Kidney tubule cell (primary cell): ENCODE measurements at regions not wholly inside any gene's neighbourhood (a gene's known extent, or its start where the extent isn't known, plus 50 kb on each side); places are given as distances from the start of the nearest gene placed in this dataset.

Experiments
- DNase-seq: peaks from one replicate; pipeline ENCODE4 v3.0.0-alpha.2; 2018; ENCODE audit warnings: low spot score

GRCh38 chr2:46831051-46831868, 84.3 kb downstream of the MCFD2 start:
- no peak for DNase-seq

GRCh38 chr2:46829231-46829995, 86.2 kb downstream of the MCFD2 start:
- DNase-seq: peak; percentile 40

GRCh38 chr2:46828491-46829230, 86.9 kb downstream of the MCFD2 start:
- no peak for DNase-seq

DNA sequence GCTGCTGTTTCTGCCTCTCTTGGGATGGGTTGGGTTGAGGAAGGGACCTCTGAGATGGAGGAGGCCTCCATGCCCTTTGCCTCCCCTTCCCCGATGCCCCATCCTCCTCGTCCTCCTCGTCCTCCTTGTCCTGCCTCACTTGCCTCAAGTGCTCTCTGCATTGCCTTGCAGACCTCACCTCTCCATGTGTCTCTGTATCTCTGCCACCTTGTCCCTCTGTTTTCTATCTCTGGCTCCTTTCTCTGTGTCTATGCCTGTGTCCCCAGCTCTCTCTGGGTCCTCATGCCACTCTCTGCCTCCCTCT, 87.5 kb downstream of the MCFD2 start:
- no peak for DNase-seq

- DNase-seq: peak; percentile 39
Measured at GRCh38 chr2:46827274-46828134, 88.1 kb downstream of the MCFD2 start.

GRCh38 chr2:46826569-46827245, 88.9 kb downstream of the MCFD2 start:
- no peak for DNase-seq

- DNase-seq: peak; percentile 23
Measured at GRCh38 chr2:46825939-46826568, 89.6 kb downstream of the MCFD2 start.

DNA sequence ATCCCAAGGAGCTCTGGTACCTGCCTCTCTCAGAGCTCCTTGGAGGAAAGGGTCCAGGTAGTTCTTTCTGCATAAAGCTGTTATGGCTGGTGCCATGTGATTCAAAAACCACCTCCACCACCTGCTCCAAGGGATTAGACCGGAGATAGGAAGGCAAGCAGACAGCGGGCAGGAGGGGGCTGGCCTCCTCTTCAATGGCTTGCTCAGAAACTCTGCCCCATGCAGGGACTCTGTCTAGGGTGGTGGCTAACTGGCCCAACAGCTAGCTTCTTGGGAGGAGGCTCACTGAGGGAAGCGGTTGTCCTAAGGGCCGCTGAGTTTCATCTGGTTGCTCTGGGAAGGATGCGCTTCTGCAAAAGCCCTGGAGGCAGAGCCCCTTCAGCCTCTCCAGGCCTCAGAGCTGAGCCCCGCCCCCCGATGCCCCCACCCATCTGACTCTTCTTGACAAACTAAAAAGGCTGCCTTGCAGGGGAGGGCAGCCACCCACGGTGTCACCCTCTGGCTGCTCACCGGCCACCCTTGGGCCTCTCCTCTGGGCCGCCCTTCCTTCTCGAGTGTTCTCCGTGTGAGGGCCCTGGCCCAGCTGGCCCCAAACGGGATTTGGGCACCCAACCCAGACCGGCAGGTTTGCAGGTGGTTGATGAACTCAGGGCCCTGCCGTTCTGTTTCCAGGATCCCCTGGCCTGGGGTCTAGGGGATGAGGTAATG, 90.2 kb downstream of the MCFD2 start:
- no peak for DNase-seq

DNA sequence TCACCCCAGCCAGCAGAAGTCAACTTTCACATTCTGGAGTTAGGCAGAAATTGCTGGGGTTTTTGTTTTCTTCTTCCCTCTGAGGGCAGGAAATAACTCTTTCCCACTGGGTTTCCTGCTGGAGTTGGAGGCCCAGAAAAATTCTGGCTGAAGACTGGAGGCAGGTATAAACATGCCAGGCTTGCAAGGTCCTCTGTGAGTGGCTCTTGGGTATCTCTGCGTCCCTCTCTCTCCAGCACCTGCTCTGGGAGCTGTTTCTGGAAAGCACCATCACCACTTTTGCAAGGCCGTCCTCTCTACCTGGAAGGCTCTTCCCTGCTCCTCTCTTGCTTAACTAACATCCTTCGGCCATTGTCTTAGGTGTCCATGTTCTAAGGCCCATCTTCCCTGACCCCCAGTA, 91.0 kb downstream of the MCFD2 start:
- DNase-seq: no peak

DNA sequence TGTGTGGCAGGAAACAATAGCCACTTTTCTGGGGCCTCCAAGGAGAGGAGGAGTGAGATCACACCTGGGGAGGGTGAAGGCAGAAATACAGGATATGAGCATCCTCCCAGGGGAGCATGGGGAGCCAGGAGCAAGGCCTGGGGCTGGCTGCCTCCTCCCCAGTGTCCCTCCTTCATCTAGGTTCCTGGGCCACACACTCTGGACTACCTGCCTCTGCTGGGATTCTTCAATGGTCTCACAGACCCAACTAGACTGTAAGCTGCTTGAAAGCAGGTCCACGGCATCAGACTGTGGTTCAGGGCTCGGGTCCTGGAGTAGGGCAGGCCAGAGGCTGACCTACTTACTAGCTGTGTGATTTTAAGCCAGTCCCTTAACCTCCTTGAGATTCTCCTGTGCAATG, 94.0 kb downstream of the MCFD2 start:
- no peak for DNase-seq

DNA sequence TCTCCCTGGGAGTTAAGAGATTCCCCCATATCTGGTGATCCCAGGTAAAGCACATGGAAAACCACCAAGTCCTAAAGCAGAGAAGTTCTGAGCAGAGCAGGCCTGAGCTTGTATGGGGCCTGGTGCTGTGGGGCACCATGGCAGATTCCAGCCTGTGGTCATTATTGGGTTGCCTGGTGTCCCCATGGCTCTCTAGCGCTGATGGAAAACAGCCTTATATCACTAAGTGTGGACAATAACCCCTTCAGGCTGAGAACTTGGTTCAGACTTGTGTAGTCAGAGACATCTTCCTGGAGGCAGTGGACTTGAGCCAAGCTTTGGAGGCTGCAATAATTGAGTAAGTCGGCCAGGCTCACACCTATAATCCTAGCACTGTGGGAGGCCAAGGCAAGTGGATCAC, 96.8 kb downstream of the MCFD2 start:
- DNase-seq: no peak

DNA sequence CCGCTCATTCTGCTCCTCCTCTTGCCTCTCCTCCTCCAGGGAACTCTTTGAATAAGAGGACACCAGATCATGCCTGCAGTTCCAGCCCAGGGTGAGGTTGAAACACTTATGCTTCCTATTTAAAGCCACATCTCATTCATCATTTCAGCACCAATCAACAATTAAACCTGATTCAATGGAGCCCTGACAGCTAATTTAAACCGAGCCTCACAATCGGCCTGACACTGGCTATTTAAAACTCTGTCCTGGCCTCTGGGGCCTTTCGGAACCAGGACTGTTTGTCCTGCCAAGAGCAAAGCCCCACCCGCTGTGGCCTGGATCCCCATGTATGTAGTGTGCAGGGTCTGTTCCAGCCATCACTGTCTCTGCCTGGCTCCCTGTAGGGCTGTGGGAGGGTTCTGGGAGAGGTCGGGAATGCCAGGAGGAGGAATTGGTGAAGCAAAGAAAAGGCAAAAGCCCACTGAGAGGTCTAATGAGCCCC, 97.4 kb downstream of the MCFD2 start:
- no peak for DNase-seq

- DNase-seq: no peak
Measured at GRCh38 chr2:46816846-46817726, 98.5 kb downstream of the MCFD2 start.

GRCh38 chr2:46816151-46816845, 99.3 kb downstream of the MCFD2 start:
- no peak for DNase-seq

DNA sequence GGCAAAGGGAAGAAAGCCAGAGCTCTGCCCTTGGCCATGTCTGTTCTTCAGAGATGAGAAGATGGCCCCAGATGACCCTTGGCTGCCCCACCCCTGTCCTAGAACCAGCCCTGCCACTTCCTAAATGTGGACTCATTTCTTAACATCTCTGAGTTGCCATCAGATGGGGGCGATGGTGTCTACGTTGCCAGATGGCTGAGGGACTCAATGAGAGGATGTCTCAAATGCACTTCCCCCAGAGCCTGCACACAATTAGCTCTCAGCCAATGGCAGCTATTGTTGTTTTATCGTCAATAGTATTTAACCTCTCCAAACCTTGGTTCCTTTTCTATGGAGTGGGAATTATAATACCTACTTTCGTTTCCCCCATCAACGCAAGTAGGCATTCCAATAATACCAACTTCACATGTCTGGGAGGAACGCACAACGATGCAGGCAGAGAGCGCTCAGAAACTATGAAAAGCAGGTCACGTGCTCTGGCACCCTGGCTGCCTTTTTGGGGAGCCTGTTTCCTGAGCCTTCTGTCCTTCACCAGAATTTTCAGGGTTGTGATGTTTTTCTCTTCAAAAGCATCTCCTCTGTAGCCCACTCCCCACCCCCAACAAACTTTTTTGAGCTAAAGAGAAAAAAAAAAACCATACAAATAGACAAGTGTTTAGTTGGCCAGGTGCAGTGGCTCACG, 100.3 kb downstream of the MCFD2 start:
- DNase-seq: no peak

DNA sequence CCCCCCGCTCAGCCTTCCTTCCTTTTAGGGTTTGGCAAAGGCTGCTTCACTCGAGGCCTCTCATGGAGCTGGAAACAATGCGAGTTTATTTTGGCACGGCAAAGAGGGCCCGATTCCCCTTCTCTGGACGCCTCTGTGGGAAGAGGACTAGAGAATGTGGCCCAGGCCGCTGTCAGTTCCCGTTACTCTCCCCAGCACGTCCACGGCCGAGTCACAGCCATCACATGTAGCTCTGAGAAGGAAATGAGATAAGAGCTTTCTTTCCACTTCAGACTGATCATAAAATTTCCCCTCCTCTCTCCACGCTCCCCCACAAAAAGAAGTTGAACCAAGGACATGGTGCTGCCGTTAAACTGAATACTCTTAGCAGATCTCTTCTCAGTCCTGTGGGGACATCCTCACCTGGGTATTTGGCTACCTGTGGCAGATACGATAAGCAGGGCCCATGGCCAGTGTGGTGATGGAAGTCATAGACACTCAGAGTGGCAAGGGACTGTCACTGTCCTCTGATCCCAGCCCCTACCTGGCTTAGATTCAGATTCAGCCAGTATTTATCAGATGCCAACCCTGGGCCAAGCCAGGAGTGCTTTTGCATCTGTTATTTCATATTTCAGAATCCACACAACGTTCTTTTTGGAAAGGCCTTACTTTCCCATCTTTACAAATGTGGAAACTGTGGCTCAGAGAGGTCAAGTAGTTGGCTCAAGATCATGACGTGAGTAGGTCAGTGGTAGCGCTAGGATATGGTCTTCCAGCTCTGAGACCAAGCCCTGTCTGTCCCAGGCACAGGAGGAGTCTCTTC, 101.2 kb downstream of the MCFD2 start:
- no peak for DNase-seq

DNA sequence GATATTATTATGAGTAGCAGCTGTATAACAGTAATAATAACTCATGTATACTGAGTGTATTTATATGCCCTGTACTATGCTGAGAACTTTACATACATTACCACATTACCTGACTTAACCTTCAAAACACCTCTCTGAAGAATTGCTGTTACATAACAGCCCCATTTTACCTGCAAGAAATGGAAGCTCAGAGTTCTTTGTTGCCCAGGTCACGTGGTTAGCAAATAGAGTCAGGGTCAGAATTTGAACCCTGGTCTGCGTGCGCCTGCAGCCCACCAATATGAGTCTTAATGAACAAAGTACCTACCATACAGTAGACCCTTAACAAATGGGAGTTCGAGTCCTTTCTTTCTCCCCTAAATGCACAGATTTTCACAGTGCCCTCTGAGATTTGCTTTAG, 101.9 kb downstream of the MCFD2 start:
- DNase-seq: no peak
